ENCODE measurements at regions not wholly inside any gene's neighbourhood (a gene's known extent, or its start where the extent isn't known, plus 50 kb on each side); places are given as distances from the start of the nearest gene placed in this dataset.
"Not testable (repeated sequence)": the region's sequence is repeated elsewhere in the genome, so short reads cannot be mapped to it uniquely, and the experiment has no call there.

DNA sequence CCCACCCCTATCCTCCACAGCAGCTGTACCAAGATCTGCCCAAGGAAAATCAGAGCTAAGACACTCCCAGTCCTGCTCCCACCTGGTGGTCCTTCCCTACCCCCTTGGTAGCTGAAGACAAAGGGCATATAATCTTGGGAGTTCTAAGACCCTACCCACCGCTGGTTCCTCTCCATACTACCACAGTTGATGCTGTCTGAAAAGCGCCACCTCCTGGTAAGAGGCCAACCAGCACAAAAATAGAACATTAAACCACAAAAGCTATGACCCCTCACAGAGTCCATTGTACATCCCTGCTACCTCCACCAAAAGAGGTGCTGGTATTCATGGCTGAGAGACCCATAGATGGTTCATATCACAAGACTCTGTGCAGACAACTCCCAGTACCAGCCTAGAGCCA is 161.5 kb upstream of the ARHGAP42 start:
- intact Hi-C loops (cut with DNase I) = no loop called here
- peaks cover 0 to 25% (median 16%) of the 10 kb centered on the region in 12 donors for H3K9me3 ChIP-seq
- TF ChIP-seq, protein P1, sequence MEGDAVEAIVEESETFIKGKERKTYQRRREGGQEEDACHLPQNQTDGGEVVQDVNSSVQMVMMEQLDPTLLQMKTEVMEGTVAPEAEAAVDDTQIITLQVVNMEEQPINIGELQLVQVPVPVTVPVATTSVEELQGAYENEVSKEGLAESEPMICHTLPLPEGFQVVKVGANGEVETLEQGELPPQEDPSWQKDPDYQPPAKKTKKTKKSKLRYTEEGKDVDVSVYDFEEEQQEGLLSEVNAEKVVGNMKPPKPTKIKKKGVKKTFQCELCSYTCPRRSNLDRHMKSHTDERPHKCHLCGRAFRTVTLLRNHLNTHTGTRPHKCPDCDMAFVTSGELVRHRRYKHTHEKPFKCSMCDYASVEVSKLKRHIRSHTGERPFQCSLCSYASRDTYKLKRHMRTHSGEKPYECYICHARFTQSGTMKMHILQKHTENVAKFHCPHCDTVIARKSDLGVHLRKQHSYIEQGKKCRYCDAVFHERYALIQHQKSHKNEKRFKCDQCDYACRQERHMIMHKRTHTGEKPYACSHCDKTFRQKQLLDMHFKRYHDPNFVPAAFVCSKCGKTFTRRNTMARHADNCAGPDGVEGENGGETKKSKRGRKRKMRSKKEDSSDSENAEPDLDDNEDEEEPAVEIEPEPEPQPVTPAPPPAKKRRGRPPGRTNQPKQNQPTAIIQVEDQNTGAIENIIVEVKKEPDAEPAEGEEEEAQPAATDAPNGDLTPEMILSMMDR (IDR thresholded peaks at IDR 0.05) = peak in 1 of 12 donors; percentile 9
- TF ChIP-seq POLR2A (IDR thresholded peaks at IDR 0.05) = no peak
- no peaks in the 10 kb centered on the region for H3K4me1 ChIP-seq
- ATAC-seq (no peak), DNase-seq (no peak)
- no peak overlapping the region for H3K4me3 ChIP-seq
- H3K27ac ChIP-seq = no peak overlapping the region
- no peaks in the 10 kb centered on the region for H3K27me3 ChIP-seq
- WGBS, 4 donors = 30 to 39% (median 32%) methylated on average over 2 of the region's 2 CpGs
- H3K36me3 ChIP-seq = no peaks in the 10 kb centered on the region

DNA sequence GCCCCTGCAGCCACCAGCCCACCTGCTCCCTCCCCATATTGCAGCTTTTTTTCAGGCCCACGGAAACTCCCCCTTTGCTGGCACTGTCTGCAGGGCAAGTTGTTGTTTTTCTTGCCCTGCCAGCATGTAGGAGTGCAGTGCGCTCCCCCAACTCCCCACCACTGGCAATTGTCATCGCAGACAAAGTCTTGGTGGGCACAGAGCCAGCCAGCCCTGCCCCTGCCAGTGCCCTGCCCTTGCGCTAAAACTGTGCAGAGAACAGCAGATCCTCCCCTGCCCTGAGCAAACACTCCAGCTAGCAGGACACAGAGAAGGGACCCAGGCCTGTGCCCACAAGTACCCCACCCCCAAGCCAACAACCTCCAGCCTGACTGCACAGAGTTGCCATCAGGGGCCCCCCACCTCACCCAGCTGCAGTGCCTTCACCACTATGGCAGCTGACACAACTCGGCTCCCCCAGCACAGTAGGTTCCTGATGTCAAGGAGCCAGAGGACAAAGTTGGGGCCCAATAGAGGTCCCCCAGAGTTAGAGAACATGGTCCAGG is 158.1 kb upstream of the ARHGAP42 start:
- TF ChIP-seq, protein P1 (IDR thresholded peaks at IDR 0.05) = no peak
- TF ChIP-seq POLR2A (IDR thresholded peaks at IDR 0.05) = no peak
- 84 to 88% (median 86%) methylated on average over 5 of the region's 5 CpGs for WGBS, 4 donors
- ATAC-seq (no peak), DNase-seq (peak in 1 of 5 donors; percentile 37)
- H3K4me1 ChIP-seq = no peaks in the 10 kb centered on the region
- no peak overlapping the region for H3K4me3 ChIP-seq
- intact Hi-C loops (cut with DNase I) = no loop called here
- no peaks in the 10 kb centered on the region for H3K36me3 ChIP-seq
- H3K27ac ChIP-seq = no peak overlapping the region
- H3K27me3 ChIP-seq = no peaks in the 10 kb centered on the region
- H3K9me3 ChIP-seq = peaks cover 0 to 14% (median 7%) of the 10 kb centered on the region in 12 donors

DNA sequence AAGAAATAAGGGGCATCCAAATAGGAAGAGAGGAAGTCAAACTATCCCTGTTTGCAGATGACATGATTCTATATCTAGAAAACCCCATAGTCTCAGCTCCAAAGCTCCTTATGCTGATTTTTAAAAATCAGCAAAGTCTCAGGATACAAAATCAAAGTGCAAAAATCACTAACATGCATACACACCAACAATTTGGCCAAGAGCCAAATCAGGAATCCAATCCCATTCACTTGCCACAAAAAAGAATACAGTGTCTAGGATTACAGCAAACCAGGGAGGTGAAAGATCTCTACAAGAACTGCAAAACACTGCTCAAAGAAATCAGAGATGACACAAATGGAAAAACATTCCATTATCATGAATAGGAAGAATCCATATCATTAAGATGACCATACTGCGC is 155.8 kb upstream of the ARHGAP42 start:
- H3K27ac ChIP-seq; H3K27me3 ChIP-seq; DNase-seq; H3K4me1 ChIP-seq; intact Hi-C loops (cut with DNase I); ATAC-seq; H3K4me3 ChIP-seq; H3K9me3 ChIP-seq; H3K36me3 ChIP-seq: not testable (repeated sequence)
- WGBS, 4 donors = 89 to 100% (median 96%) methylated on average over 1 of the region's 1 CpG

DNA sequence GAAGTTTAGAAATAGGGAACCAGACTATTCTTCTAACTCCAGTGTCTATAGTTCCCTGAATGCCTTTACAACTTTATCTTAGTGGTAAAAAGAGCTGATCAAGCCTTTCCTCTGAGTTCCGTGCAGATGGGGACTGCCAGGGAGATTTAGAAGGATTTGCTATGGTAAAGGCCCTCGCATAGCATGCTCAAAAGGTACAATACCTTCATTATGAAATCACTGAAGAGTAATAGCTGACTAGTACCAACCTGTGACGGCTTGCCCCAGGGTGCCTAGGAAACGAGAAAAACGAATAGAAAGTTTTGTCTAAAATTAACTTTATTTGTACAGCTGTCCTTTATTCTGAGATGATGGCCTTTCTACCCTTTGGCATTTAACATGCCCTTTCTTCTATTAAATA is 150.1 kb upstream of the ARHGAP42 start:
- no peaks in the 10 kb centered on the region for H3K27me3 ChIP-seq
- DNase-seq = no peak
- no peak overlapping the region for H3K4me3 ChIP-seq
- intact Hi-C loops (cut with DNase I) = no loop called here
- no peaks in the 10 kb centered on the region for H3K9me3 ChIP-seq
- no peaks in the 10 kb centered on the region for H3K4me1 ChIP-seq
- H3K27ac ChIP-seq = no peak overlapping the region
- no peaks in the 10 kb centered on the region for H3K36me3 ChIP-seq
- WGBS, 4 donors = 52 to 76% (median 62%) methylated on average over 5 of the region's 5 CpGs
- no peak for ATAC-seq
- TF ChIP-seq, protein P1 (IDR thresholded peaks at IDR 0.05) = no peak
- no peak for TF ChIP-seq POLR2A (IDR thresholded peaks at IDR 0.05)

DNA sequence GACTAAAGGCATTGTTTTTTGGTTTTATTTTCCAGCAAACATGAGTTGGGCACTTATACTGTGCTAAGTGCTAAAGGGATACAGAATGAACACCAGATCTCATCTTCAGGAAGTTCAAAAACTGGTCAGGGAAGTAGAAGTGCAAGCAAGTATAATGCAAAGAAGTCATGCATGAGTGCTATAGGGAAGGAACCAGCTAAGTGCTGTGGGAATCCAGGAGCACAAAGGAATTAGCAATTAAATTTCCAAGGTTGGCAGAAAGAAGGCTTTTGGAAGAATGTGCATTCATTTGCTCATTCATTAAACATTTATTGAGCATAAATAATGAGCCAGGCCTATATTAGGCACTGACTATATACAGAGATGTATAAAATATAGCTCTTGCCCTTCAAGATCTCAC is 143.7 kb upstream of the ARHGAP42 start:
- intact Hi-C loops (cut with DNase I) = no loop called here
- H3K9me3 ChIP-seq = no peaks in the 10 kb centered on the region
- no peaks in the 10 kb centered on the region for H3K4me1 ChIP-seq
- no peak overlapping the region for H3K27ac ChIP-seq
- no peak overlapping the region for H3K4me3 ChIP-seq
- no peak for TF ChIP-seq POLR2A (IDR thresholded peaks at IDR 0.05)
- TF ChIP-seq, protein P1 (IDR thresholded peaks at IDR 0.05) = no peak
- ATAC-seq = no peak
- DNase-seq = no peak
- H3K27me3 ChIP-seq = no peaks in the 10 kb centered on the region
- H3K36me3 ChIP-seq = no peaks in the 10 kb centered on the region

Measured in heart left ventricle (tissue), 16 donors.